ENCODE measurements at regions not wholly inside any gene's neighbourhood (a gene's known extent, or its start where the extent isn't known, plus 50 kb on each side); places are given as distances from the start of the nearest gene placed in this dataset.

DNA sequence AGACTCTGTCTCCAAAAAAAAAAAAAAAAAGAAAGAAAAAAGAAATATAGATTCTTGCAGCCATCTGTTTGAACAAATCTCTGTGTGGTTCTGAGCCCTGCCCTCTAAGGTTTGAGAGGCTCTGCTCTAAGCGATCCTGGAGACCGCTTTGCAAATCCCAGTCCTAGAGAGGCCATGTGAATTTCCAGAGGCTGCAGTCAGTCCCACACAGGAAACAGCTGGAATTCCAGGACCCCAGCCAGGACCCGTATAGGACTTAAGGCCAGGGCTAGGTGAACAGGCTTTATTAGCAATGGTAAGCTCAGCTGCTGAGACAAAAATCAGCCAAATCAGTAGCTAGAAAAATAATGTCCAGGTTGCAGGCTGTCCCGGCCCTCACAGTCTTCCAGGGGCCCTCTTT is 154.8 kb downstream of the RPS24 start:
- no peak for DNase-seq

DNA sequence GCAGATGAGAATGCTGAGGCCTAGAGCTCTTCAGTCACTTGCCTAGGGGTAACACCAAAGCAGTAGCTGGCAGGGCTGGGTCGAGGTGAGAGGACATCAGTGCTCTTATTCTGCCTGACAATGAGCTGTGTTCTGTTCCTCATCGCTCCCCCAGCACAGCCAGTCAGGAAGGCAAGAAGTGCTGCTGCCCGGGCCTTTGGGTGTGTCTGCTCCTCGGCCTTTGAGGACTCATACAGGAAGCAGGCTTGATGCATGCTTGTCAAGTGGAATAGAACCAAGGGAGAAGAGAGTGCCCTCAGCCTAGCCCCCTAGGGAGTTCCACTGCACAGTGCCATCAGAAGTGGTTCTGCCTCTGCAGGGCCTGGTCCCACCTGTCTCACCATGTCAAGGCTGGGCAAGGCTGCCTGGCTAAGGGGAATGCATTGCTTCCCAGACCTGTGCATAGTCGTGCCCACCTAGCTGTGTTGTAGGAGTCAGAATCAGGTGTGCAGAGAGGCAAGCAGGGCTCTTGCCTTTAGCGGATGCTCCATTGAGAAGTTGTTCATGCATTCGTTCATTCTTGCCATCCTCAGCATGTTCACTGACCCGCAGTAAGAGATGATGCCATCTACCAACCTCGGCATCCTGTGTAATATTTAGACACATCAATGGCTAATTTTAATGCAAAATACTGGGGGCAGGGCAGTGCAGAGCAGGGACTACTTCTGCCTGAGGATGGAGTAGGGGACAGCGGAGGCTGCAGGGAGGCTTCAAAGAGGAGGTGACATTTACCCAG is 156.6 kb downstream of the RPS24 start:
- DNase-seq = no peak

DNA sequence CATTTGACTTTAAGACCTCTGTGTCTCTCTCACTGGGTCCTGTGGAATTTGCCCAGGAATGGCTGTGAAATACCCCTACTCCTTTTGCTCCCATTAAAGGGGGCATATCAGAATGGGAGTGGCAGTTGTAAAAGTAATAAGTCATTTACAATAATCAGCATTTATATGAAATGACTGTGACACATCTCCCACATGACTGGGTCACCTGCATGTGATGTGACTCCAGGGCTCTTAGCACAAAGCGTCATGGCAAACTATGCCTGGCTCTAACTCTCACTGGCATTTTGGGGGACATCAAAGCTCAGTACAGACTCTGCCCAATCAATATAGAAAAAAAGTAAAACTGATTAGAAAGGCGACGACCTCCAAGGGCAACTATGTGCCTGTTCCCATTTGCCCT is 157.6 kb downstream of the RPS24 start:
- DNase-seq = no peak

DNA sequence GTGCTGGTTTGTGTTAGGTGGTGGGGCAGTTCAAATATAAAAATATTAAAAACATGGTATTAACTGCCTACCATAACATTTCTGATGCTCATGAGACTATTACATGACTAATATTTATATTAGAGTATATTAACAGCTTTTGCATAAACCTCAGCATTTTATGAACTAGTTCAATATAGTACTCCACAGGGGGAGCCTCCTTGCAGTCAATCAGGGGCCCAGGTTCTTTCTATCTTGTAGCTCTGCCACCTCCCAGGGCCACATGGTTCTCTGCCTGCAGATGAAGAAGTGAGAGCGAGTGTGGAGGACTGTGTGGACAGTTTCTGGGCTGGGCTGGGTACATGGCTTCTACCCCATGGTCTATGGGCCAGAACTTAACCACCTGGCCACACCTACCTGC is 159.5 kb downstream of the RPS24 start:
- DNase-seq = no peak

DNA sequence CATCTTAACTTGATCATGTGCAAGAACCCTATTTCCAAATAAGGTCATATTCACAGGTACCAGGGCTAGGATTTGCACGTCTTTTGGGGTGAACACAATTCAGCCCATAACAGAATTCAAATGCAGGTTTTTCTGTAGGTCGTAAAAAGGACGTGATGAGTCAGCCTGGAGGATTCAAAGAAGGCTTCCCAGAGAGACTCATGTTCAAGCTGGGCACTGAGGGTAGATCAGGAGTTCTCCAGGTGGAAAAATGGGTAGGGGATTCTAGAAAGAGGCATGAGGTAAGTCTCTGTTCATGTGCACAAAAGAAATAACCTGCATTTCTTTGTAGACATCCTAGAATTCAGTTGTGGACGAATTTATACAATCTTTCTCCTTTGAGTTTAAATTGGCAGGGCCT is 160.4 kb downstream of the RPS24 start:
- no peak for DNase-seq

DNA sequence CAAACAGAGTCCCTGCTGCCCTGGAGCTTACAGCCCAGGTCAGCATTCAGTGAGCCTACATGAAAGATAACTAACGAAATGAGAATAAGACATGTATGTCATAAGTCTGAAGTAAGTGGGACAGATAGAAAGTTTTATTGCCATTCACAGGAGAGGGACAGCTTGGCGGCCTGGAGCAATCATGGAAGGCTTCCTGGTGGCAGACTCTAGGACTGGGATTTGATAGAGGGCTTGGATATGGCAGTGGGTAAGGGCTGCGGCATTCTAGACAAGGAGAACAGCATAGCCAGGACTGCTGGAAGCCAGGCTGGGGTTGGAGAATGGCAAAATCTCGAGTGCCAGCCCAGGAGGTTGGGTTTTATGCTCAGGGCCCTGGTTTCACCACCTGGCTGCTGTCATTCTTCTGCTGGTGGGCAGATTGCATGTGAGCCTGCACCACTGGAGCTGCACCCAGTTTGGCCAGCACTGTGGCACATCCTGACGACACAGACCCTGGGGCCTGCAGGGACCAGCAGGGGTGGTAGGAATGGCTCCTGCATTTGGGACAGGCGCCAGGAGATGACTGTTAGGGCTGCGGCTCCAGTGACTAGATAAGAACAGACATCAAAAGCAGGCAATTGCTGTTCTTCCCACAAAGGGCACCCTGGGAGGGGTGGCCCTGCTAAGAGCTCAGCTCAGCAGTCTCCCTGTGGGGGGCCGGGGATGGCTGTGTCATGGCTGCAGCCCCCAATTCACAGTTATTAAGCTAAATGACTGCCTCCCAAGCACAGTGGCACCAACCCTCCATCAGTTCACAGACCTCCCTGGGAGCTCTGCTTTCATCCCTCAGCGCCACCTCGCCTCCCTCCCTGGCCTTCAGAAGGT is 161.1 kb downstream of the RPS24 start:
- no peak for DNase-seq

DNA sequence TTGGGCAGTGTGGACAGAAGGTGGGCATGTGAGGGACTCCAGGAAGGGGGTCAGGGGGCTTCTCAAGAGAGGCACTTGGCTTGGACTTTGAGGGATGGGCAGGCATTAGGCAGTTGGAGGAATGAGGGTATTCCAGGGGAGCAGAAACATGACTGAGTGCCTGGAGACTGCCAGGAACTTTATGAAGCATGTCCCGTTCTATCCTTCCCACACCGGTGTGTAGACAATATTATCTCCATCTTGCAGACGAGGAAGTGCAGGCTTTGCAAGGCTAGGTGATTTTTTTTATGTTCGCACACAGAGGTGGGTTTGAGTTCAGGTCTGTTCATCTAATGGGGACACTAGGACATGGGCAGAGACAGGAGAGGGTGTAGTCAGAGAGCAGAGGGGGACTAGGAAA is 162.7 kb downstream of the RPS24 start:
- no peak for DNase-seq

DNA sequence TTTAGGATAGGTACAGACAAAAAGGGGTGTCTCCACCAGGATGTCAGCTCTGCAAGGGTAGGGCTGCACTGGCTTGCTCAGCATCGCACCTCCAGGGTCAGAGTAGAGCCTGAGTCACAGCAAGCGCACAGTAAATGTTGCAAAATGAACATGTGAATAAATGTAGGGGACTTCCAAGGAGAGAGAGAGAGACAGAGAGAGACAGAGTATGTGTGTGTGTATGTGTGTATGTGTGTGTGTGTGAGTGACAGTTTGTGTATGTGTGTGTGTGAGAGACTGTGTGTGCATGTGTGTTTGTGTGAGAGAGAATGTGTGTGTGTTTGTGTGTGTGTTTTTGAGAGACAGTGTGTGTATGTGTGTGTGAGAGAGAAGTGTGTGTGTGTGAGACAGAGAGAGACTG is 163.3 kb downstream of the RPS24 start:
- no peak for DNase-seq

DNA sequence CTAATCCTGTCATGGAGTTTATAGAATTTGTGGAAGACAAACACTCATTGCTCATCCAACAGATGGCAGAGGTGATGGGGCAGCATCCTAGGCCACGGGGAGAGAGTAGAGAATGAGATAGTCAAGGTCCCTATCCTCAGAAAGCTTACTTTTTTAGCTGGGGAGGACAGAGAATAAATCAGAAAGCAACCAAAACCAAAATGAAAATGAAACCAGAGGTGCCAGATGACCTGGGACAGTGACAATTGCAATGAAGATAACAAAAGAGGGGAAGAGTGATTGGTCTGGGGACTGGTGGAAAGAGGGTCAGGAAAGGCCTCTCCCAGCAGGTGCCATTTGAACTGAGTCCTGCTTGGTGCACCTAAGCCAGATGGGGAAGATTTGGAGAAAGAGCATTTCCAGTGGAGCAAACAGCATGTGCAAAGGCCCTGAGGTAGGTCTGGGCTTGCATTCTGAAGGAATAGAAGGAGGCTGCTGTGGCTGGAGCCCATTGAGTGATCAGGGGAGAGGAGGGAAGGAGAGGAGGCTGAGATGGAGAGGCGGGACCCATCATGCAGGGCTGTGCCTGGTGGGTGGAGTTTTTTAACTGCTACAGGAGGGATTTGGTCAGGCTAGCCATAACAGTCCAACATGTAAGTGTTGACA is 164.1 kb downstream of the RPS24 start:
- no peak for DNase-seq

DNA sequence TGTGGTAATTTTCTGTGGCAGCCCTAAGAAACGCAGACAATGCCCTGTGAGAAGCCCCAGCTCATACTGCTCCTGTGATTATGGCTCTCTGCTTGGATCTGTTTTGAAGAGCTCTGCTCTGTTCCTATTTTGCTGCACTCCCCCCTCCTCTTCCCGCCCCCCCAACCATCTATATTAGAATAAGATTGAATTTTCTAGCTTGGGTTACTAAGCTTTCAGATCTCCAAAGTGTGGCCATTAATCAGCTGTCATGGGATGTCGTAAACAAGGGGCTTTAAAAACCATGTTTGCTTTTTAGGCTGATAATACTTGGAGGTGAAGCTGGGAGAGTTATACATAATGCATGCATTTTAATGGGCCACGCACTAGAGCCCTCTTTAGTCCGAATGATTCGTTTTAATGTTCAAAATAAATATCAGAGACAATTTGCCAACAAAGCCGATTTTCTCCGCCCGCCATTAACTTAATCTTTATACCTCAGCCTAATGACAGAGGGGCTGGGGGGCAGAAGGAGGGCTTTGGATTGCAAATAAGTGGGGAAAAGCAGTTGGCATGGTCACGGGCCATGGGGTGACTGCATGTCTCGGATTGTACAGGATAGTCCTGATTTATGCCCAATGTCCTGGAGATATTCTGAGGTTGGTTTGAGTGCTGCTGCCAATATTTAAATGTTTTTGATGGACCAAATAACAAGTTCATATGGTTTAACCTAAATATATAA is 165.5 kb downstream of the RPS24 start:
- DNase-seq = no peak

DNA sequence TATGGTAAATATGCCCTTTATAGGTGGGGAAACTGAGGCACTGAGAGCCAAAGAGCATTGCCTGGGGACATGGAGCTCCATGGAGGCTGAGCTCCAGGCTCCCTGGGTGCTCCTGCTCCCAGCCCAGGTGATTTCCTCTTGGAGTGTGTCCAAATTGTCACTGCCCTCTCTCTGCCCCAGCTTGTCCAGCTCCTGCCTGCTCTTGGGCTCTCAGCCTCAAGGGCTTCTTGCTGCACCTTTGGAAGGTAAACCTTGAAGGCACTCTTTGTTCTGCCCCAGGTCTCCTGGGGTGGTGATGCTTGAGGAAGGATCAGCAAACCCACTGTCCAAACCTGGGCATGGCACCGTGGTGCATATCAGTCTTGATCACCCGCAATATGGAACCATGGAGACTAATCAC is 166.1 kb downstream of the RPS24 start:
- DNase-seq = no peak

DNA sequence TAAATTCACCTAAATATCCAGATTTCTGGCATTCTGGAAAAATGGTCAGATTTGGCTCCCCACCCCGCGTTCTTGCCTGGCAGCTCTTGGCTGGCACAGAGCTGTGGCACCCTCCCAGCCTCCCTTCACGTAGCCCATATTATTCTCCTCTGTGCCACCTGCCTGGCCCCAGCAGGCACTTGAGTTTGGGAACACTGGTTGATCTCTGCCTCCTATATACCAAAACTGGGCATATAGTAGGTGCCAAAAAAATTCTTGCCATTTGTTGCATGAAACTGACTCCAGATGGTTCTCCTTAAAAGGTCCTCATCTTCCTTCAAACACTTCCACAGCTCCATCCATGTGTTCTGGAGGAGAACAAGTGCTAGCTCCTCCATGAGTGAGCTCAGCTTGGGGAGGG is 167.0 kb downstream of the RPS24 start:
- DNase-seq = no peak

DNA sequence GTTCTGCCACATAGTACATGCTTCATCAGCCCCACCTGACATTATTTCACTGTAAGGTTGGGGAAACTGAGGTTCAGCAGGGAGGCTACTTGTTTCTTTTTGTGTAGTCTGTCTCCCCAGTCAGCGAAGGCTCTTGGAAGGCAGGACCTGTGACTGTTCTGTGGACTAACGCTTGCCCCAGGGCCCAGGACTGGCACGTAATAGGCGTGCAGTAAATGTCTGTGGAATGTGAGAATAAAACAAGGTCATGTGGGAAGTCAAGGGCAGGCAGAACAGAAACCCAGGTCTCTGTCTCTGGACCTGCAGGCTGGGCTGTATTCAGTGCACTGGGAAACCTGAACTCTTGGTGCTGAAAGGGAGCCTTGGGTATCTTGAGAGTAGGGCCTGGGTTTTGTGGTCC is 168.7 kb downstream of the RPS24 start:
- no peak for DNase-seq

DNA sequence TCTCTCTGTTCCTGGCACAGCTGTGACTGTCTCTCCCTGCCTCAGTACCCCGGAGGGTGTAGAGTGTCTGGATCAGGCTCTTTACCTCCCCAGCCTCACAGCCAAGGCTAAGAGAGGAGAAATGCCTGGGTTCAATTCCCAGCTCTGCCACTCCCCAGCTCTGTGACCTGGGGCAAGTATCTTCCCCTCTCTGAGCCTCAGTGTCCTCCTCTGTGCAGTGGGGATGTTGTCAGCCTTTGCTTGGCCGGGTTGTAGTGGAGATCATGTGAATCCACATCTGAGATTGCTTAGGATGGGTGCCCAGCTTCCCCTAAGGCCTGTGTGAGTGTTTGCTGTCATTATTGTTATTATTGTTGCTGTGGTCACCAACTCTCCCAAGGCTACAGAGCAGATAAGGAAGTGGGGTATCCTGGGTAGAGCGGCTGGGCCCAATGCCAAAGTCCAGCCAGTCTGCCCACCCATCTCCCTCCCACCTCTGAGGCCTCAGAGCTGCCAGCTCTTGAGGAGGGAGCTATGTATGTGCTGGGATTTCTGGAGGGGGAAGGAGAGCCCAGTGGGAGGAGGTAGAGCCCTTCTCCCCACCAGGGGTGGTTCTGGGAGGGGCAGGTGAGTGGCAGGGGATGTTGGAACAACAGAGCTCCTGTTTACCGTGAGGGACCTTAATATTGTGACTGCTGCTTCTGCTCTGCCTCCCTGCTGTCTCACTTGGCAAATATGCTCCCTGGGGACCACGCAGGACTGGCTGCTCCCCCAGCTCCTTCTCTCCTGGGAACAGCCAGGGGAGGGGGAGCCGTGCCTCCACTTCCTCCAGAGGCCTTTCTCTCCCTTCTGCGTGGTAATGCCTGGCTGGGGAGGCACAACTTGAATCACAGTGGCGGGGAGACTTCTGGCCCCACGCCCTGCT is 170.5 kb downstream of the RPS24 start:
- DNase-seq = no peak

DNA sequence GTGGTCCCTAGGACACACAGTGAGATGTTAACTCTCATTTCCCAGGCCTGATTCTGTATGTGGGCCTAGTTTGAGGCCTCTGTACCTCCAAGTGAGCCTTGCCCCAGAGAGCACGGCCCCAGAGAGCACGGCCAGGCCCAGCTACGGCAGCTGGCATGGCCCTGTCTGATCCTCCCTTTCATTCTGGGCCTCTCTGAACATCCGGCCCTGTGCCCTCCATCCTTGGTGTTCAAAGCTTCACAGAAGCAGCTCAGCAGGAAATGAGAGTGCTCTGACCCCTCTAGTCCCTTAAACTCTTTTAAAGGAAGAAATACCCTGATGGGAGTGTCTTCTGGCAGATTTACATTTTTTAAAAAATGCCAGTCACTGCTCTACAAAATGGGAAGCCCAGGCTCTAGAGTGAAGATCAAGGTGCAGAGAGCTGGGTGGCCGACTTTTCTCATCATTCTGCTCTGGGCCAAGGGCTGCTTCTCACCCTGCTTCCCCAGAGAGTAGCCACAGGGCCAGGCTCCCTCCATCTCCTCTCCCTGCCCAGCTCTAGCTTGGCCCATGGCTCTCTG is 171.9 kb downstream of the RPS24 start:
- no peak for DNase-seq

DNA sequence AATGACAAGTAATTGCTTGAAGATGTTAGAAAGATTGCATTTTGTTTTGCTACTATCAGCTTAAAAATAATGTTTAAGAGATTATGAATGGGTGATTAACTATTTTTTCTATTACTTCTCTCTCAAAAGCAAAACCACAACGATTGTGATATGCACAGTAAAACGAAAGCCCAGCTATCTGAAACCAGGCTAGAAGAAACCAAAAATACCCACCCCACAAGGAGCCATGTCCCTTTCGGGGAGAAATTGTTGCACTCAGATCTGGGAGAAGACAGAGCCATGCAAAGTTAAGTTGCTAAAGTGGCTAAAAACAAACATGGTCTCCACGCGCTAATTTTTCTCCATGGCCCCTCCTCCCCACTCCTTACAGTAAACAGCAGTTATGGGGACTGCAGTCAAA is 173.6 kb downstream of the RPS24 start:
- DNase-seq = no peak

DNA sequence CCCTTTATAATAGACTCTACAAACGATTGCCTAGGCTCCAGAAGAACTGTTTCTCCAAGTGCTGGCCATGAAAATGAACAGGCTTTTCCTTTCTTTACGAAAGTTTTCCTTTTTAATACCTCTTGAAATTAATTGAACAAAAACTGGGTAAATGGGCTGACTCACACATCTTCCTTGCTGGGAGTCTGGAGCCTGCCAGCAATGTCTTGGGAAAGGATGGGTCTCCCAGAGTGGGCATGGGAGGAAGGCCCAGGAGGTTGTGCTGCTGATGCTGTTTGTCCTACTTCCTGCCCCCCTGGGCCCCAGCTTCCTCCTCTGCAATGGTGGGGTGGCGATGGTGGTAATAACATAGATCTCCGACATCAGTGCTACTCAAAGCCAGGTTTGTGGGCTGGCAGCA is 174.1 kb downstream of the RPS24 start:
- no peak for DNase-seq

DNA sequence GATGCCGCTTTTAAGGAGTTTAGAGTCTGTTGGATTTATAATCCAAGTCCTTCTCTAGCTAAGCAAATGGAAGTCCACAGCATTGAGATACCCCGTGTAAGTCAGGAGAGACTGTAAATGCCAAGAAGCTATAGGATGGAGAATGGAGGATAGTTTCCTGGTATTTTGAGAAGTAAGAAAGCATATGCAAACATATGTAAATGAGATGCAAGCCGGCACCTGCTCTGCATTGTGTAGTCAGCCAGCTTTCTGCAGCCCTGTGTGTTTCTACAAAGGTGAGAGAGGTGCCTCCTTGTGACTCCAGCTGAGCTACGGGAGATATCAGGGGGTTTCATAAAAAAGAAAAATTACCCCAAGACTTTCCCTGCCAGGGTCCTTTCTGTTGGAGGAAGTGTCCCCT is 176.3 kb downstream of the RPS24 start:
- no peak for DNase-seq

DNA sequence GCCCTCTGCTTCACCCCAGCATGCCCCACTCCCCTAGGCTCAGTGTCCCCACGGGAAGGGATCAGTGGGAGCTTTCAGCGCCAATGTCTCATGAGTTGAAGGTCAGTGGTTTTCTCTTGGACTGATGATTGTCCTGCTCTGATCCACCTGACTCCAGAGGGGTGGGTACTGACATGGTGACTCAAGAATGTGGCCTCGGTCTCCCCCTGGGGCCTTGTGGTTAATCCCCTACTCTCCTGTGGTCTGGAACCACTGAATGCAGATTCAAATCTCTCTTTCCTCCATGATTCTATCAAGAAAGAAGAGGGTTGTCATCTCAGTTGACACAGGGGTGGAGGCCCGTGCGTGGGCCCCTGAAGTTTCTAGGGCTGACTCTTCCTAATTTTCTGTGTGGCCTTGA is 176.9 kb downstream of the RPS24 start:
- no peak for DNase-seq

DNA sequence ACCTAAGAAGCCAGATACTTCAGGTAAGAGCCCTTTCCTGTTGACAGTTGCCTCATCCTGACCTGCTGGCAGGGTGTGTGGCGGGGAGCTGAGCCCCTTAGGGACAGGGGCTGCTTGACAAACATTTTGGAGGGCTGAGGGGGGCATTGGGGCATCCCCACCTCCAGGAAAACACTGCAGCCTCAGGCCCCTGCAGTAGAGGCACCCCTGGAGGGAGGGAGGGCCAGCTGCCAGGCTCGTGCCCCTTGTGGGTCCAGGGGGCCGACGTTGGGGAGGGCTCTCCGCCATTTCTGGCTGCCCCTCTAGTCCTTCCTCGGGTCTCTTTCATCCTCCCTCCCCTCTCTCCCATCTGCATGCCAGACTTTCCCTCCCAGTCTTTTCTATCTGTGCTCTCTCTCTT is 177.3 kb downstream of the RPS24 start:
- DNase-seq = no peak

DNA sequence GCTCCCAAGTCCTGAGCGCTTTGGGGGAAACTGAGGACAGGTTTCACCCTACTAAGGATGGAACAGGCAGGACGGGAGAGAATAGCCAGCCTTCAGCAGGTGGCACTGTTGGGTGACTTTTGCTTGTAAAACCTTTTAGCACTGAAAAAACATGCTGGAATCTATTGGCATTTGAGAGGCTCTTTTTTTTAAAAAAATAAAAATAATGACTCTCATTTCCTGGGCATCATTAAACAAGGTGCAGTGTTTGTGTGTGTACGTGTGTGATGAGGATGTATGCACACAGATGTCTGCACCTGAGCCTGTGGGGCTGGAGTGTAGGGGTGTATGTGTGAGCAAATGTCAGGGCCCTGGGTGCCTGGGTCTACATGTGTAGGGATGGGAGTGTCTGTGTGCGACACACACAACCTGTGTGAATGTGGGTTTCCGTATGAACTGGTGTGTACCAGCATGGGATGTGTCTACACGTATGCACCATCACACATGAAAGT is 177.9 kb downstream of the RPS24 start:
- DNase-seq = no peak
